GM23338 (cell line): ENCODE measurements at regions not wholly inside any gene's neighbourhood (a gene's known extent, or its start where the extent isn't known, plus 50 kb on each side); places are given as distances from the start of the nearest gene placed in this dataset.

Experiments
- CREB1 ChIP-seq: fragments of 250-450 bp; sonication (Bioruptor Pico); IDR thresholded peaks from 2 replicates; pipeline ENCODE4 v1.5.0; 2020; ENCODE audit warnings: low read depth, mild to moderate bottlenecking, moderate library complexity
- CTCF ChIP-seq, 2 experiments: fragments of 200-600 bp in 1 of 2; sonication (generic) in 1 of 2; conservative IDR thresholded peaks; 2 replicates each; pipeline versions ENCODE4 v1.5.1 to v1.6.1; 2016 to 2017; ENCODE audit warnings: antibody characterized with exemption in 2 of 2, low read depth in 2 of 2, mild to moderate bottlenecking in 2 of 2, moderate library complexity in 1 of 2
- ETS1 ChIP-seq: IDR thresholded peaks from 2 replicates; pipeline ENCODE4 v1.6.1; 2016; ENCODE audit warnings: antibody characterized with exemption
- EZH2 ChIP-seq: fragments of 200-600 bp; sonication (generic); IDR thresholded peaks from one replicate; pipeline ENCODE4 v1.8.0; 2017; ENCODE audit warnings: antibody characterized with exemption, mild to moderate bottlenecking, low read depth; ENCODE audit not compliant: unreplicated experiment
- EZH2phosphoT487 ChIP-seq: fragments of 200-600 bp; sonication (generic); IDR thresholded peaks from one replicate; pipeline ENCODE4 v1.8.1; 2018; ENCODE audit warnings: antibody characterized with exemption; ENCODE audit not compliant: unreplicated experiment
- JUNB ChIP-seq: IDR thresholded peaks from one replicate; pipeline ENCODE4 v1.6.1; 2016; ENCODE audit warnings: antibody characterized with exemption; ENCODE audit not compliant: unreplicated experiment
- NANOG ChIP-seq: IDR thresholded peaks from 2 replicates; pipeline ENCODE4 v1.6.1; 2016; ENCODE audit warnings: antibody characterized with exemption, borderline replicate concordance
- POLR2AphosphoS5 ChIP-seq: IDR thresholded peaks from 2 replicates; pipeline ENCODE4 v1.6.1; 2016; ENCODE audit warnings: antibody characterized with exemption, low read depth
- REST ChIP-seq: IDR thresholded peaks from one replicate; pipeline ENCODE4 v1.6.1; 2018; ENCODE audit warnings: antibody characterized with exemption; ENCODE audit not compliant: unreplicated experiment
- STAT1 ChIP-seq: IDR thresholded peaks from one replicate; pipeline ENCODE4 v1.6.1; 2016; ENCODE audit warnings: antibody characterized with exemption; ENCODE audit not compliant: unreplicated experiment
- ZNF114 ChIP-seq: fragments of 250-450 bp; sonication (Bioruptor Pico); IDR thresholded peaks from 2 replicates; pipeline ENCODE4 v1.5.0; 2020; ENCODE audit warnings: mild to moderate bottlenecking, moderate library complexity
- ZNF331 ChIP-seq: fragments of 250-450 bp; sonication (Bioruptor Pico); IDR thresholded peaks from 2 replicates; pipeline ENCODE4 v1.5.0; 2020; ENCODE audit warnings: low read depth, mild to moderate bottlenecking, moderate library complexity
- ZNF462 ChIP-seq: fragments of 250-450 bp; sonication (Bioruptor Pico); IDR thresholded peaks from 2 replicates; pipeline ENCODE4 v1.5.0; 2020; ENCODE audit warnings: mild to moderate bottlenecking, moderate library complexity

- TF ChIP-seq STAT1: no peak
- no peak for TF ChIP-seq CTCF (conservative IDR thresholded peaks at IDR 0.05; ENCODE audit: low read depth in 2 of 2)
- TF ChIP-seq POLR2AphosphoS5: no peak
- TF ChIP-seq REST: no peak
- TF ChIP-seq EZH2: no peak
- TF ChIP-seq NANOG: no peak
- TF ChIP-seq ZNF114 (CRISPR knock-in tag): no peak
- no peak for TF ChIP-seq EZH2phosphoT487
- no peak for TF ChIP-seq CREB1 (CRISPR knock-in tag)
- TF ChIP-seq JUNB: no peak
- no peak for TF ChIP-seq ETS1
- no peak for TF ChIP-seq ZNF462 (CRISPR knock-in tag)
- TF ChIP-seq ZNF331 (CRISPR knock-in tag): no peak
Measured at GRCh38 chr5:120139039-120139438, 325.1 kb upstream of the PRR16 start.
